TTC549 (cell line): ENCODE measurements at regions not wholly inside any gene's neighbourhood (a gene's known extent, or its start where the extent isn't known, plus 50 kb on each side); places are given as distances from the start of the nearest gene placed in this dataset.
"Not testable (repeated sequence)": the region's sequence is repeated elsewhere in the genome, so short reads cannot be mapped to it uniquely, and the experiment has no call there.

Experiments used
- FAIRE-seq: peaks from 2 replicates; lab custom pipeline; 2012; peaks lifted over from hg19 to GRCh38; lab: Jason Lieb, UNC

GRCh38 chr11:38153985-38154384 lies 1555.9 kb upstream of the RAG2 start:
- FAIRE-seq, result no peak

GRCh38 chr11:38143852-38144251 lies 1545.8 kb upstream of the RAG2 start:
- no peak for FAIRE-seq

GRCh38 chr11:38138972-38139371 lies 1540.9 kb upstream of the RAG2 start:
- FAIRE-seq, result no peak

GRCh38 chr11:38136887-38137286 lies 1538.9 kb upstream of the RAG2 start:
- no peak for FAIRE-seq

GRCh38 chr11:38131535-38131934 lies 1533.5 kb upstream of the RAG2 start:
- no peak for FAIRE-seq

- FAIRE-seq, result no peak
Observed at GRCh38 chr11:38130976-38131375, 1532.9 kb upstream of the RAG2 start.

- FAIRE-seq, result no peak
Observed at GRCh38 chr11:38130514-38130913, 1532.5 kb upstream of the RAG2 start.

GRCh38 chr11:38123673-38124072 lies 1525.6 kb upstream of the RAG2 start:
- FAIRE-seq, result no peak

- FAIRE-seq, result not testable (repeated sequence)
Observed at GRCh38 chr11:38116616-38117015, 1518.6 kb upstream of the RAG2 start.

GRCh38 chr11:38115381-38115780 lies 1517.3 kb upstream of the RAG2 start:
- FAIRE-seq, result not testable (repeated sequence)

GRCh38 chr11:38100836-38101462 lies 1502.9 kb upstream of the RAG2 start:
- no peak for FAIRE-seq

GRCh38 chr11:38095268-38095667 lies 1497.2 kb upstream of the RAG2 start:
- FAIRE-seq, result no peak

GRCh38 chr11:38089726-38090125 lies 1491.7 kb upstream of the RAG2 start:
- FAIRE-seq, result no peak

GRCh38 chr11:38060920-38061319 lies 1462.9 kb upstream of the RAG2 start:
- FAIRE-seq, result no peak

GRCh38 chr11:38060136-38060535 lies 1462.1 kb upstream of the RAG2 start:
- no peak for FAIRE-seq

- FAIRE-seq, result no peak
Observed at GRCh38 chr11:38046571-38047135, 1448.6 kb upstream of the RAG2 start.

GRCh38 chr11:38043060-38043459 lies 1445.0 kb upstream of the RAG2 start:
- FAIRE-seq, result no peak

- FAIRE-seq, result no peak
Observed at GRCh38 chr11:38038777-38039176, 1440.7 kb upstream of the RAG2 start.

GRCh38 chr11:38019072-38019775 lies 1421.2 kb upstream of the RAG2 start:
- FAIRE-seq, result no peak

GRCh38 chr11:38014405-38014804 lies 1416.4 kb upstream of the RAG2 start:
- no peak for FAIRE-seq

GRCh38 chr11:38013157-38013556 lies 1415.1 kb upstream of the RAG2 start:
- no peak for FAIRE-seq

- no peak for FAIRE-seq
Observed at GRCh38 chr11:38011496-38011895, 1413.5 kb upstream of the RAG2 start.

GRCh38 chr11:38009932-38010331 lies 1411.9 kb upstream of the RAG2 start:
- FAIRE-seq, result no peak

- FAIRE-seq, result no peak
Observed at GRCh38 chr11:38006466-38006865, 1408.4 kb upstream of the RAG2 start.
